Endothelial cell (in vitro differentiated cells): ENCODE measurements at regions not wholly inside any gene's neighbourhood (a gene's known extent, or its start where the extent isn't known, plus 50 kb on each side); places are given as distances from the start of the nearest gene placed in this dataset.

Source experiments
- DNase-seq: peaks from one replicate; pipeline ENCODE4 v3.0.0; 2021; ENCODE audit warnings: low spot score
- H3K27ac Mint-ChIP-seq: one replicate; pipeline ENCODE4 v1.8.0; 2021; ENCODE audit warnings: mixed read lengths, inconsistent platforms; ENCODE audit not compliant: unreplicated experiment
- H3K27me3 Mint-ChIP-seq: one replicate; pipeline ENCODE4 v1.8.0; 2021; ENCODE audit warnings: mild to moderate bottlenecking, moderate library complexity, mixed read lengths, inconsistent platforms; ENCODE audit not compliant: unreplicated experiment
- H3K36me3 Mint-ChIP-seq: one replicate; pipeline ENCODE4 v1.8.0; 2021; ENCODE audit warnings: mild to moderate bottlenecking, low read depth, mixed read lengths, inconsistent platforms; ENCODE audit not compliant: unreplicated experiment
- H3K4me1 Mint-ChIP-seq: one replicate; pipeline ENCODE4 v1.8.0; 2021; ENCODE audit warnings: mild to moderate bottlenecking, mixed read lengths, inconsistent platforms; ENCODE audit not compliant: unreplicated experiment
- H3K4me3 Mint-ChIP-seq: one replicate; pipeline ENCODE4 v1.8.0; 2021; ENCODE audit warnings: mild to moderate bottlenecking, mixed read lengths, inconsistent platforms; ENCODE audit not compliant: unreplicated experiment
- H3K9me3 Mint-ChIP-seq: one replicate; pipeline ENCODE4 v1.8.0; 2021; ENCODE audit warnings: mixed read lengths, inconsistent platforms; ENCODE audit not compliant: unreplicated experiment
- TF ChIP-seq, protein P1 (sequence below): fragments of 200-600 bp; sonication (generic); IDR thresholded peaks from one replicate; pipeline ENCODE4 v1.5.0; 2021; ENCODE audit warnings: antibody characterized with exemption; ENCODE audit not compliant: unreplicated experiment

DNA sequence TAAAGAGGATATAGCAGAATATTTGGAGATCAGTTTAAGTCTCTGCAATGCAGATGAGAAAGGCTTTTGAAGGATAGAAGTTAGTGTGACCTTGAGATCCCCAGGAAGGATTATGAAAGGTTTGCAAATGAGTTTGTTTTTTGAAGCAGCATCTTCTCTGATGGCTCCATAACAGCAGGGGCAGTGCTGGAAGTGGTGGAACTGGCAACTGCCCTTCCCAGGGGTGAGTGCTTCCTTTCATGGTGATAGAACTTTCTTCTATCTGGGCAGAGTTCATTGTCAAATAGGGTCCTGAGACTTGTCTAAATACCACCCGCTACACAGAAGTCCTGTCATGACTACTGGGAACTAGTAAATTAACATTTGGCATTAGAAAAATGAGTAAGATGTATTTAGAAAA, 314.2 kb upstream of the MCTP2 start:
- Mint-ChIP-seq H3K27me3 (peaks cover 1% of the 10 kb centered on the region), H3K36me3 (no peaks in the 10 kb centered on the region), H3K9me3 (no peaks in the 10 kb centered on the region), H3K27ac (no peak overlapping the region), H3K4me1 (peaks cover 4% of the 10 kb centered on the region), H3K4me3 (no peak overlapping the region)
- TF ChIP-seq, protein P1, sequence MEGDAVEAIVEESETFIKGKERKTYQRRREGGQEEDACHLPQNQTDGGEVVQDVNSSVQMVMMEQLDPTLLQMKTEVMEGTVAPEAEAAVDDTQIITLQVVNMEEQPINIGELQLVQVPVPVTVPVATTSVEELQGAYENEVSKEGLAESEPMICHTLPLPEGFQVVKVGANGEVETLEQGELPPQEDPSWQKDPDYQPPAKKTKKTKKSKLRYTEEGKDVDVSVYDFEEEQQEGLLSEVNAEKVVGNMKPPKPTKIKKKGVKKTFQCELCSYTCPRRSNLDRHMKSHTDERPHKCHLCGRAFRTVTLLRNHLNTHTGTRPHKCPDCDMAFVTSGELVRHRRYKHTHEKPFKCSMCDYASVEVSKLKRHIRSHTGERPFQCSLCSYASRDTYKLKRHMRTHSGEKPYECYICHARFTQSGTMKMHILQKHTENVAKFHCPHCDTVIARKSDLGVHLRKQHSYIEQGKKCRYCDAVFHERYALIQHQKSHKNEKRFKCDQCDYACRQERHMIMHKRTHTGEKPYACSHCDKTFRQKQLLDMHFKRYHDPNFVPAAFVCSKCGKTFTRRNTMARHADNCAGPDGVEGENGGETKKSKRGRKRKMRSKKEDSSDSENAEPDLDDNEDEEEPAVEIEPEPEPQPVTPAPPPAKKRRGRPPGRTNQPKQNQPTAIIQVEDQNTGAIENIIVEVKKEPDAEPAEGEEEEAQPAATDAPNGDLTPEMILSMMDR: no peak
- no peak for DNase-seq

DNA sequence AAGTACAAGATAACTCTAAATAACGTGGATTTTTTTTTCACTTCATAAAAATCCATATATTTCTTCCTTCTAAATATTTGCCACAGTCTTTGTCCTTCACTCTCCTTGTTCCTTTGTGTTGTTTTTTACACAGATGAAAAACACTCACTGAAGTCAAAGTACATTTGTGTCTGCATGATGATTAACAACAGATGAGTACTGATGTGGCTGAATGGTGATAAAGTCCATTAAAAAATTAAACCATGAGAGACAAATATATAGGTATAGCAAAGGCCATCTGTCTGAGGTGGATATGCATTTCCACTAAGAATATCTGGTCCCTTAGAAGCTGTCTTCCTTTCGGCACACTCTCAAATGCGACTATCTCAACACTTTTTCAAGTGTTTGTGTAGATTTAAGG, 317.5 kb upstream of the MCTP2 start:
- Mint-ChIP-seq H3K4me1 (peaks cover 4% of the 10 kb centered on the region), H3K27ac (no peak overlapping the region), H3K27me3 (no peaks in the 10 kb centered on the region), H3K9me3 (no peaks in the 10 kb centered on the region), H3K36me3 (no peaks in the 10 kb centered on the region), H3K4me3 (no peak overlapping the region)
- TF ChIP-seq, protein P1: no peak
- no peak for DNase-seq

DNA sequence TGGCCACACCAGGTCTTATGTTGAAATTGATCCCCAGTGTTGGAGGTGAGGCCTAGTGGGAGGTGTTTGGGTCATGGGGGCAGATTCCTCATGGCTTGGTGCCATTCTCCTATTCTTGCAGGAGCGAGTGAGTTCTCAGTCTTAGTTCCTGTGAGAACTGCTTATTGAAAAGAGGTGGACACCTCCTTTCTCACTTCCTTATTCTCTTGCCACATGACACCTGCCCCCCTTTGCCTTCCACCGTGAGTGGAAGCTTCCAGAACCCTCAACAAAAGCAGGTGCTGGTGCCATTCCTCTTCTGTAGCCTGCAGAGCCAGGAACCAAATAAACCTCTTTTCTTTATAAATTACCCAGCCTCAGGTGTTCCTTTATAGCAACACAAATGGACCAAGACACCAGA, 318.1 kb upstream of the MCTP2 start:
- no peak for DNase-seq
- Mint-ChIP-seq H3K4me1 (peaks cover 4% of the 10 kb centered on the region), H3K9me3 (no peaks in the 10 kb centered on the region), H3K27me3 (no peaks in the 10 kb centered on the region), H3K36me3 (no peaks in the 10 kb centered on the region), H3K4me3 (no peak overlapping the region), H3K27ac (no peak overlapping the region)
- TF ChIP-seq, protein P1: no peak

DNA sequence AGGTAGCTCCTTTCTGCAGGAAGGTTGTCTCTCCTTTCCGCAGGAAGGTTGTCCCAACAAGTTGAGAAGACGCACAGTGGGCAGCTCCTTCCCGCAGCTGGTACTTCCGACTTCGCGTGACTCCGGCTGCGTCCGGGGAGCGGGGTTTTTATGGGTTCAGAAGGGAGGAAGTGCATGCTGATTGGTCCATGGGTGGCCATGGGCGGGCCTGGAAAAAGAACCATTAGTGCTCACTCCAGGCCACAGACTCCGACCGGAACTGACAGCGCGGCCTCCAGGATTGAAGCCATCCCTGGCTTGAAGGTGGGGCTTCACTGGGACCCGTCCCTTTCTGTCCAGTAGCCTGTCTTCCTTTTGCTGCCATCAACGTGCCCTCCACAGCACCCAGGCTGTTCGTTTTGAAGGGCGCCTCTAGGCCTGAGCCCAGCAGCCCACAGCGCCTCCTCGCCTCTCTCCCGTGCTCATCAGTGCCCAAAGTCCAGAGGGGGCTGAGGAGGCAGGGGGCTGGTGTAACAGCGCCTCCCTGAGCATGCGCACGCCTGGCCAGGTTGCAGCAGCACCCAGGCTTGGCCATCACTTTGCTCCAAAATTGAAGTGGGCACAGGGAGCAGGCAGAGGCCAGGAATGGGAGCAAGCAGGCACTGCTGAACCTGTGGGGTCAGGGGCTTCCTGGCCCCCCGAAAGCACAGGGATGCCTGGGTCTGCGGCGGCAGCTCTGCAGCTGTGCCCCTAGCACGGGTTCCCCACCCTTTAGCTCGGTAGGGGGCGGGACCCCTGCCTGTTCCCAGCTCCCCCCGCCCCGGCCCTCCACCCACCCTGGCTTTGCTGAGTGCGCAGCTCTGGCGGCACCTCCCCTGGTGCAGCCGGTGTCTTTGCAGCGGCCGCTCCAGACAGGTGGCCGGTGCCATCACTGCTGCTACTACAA, 330.6 kb upstream of the MCTP2 start:
- Mint-ChIP-seq H3K36me3 (no peaks in the 10 kb centered on the region), H3K4me3 (no peak overlapping the region), H3K4me1 (no peaks in the 10 kb centered on the region), H3K9me3 (no peaks in the 10 kb centered on the region), H3K27me3 (no peaks in the 10 kb centered on the region), H3K27ac (no peak overlapping the region)
- TF ChIP-seq, protein P1: no peak
- no peak for DNase-seq

DNA sequence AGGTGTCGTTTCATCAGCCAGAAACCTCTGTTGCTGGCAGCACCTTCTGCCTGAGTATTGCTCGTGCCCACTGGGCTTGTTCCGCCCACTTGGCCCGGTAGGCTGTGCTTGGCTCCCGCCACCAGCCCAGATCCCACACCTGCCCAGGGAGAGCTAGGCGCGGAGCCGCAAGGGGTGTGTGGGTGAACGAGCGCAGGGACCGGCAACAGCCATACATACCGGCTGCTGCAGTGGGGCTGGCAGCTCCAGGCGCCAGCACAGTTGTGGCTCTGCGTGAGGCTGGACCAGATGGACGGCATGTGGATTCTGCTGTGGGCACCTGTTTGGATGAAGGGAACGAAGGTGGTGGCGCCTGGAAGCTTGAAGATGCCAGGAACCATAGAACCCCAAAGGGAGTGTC, 331.5 kb upstream of the MCTP2 start:
- Mint-ChIP-seq H3K36me3 (no peaks in the 10 kb centered on the region), H3K27ac (no peak overlapping the region), H3K27me3 (no peaks in the 10 kb centered on the region), H3K9me3 (no peaks in the 10 kb centered on the region), H3K4me1 (no peaks in the 10 kb centered on the region), H3K4me3 (no peak overlapping the region)
- TF ChIP-seq, protein P1: no peak
- no peak for DNase-seq
